ENCODE measurements at regions not wholly inside any gene's neighbourhood (a gene's known extent, or its start where the extent isn't known, plus 50 kb on each side); places are given as distances from the start of the nearest gene placed in this dataset.
"Not testable (repeated sequence)": the region's sequence is repeated elsewhere in the genome, so short reads cannot be mapped to it uniquely, and the experiment has no call there.

DNA sequence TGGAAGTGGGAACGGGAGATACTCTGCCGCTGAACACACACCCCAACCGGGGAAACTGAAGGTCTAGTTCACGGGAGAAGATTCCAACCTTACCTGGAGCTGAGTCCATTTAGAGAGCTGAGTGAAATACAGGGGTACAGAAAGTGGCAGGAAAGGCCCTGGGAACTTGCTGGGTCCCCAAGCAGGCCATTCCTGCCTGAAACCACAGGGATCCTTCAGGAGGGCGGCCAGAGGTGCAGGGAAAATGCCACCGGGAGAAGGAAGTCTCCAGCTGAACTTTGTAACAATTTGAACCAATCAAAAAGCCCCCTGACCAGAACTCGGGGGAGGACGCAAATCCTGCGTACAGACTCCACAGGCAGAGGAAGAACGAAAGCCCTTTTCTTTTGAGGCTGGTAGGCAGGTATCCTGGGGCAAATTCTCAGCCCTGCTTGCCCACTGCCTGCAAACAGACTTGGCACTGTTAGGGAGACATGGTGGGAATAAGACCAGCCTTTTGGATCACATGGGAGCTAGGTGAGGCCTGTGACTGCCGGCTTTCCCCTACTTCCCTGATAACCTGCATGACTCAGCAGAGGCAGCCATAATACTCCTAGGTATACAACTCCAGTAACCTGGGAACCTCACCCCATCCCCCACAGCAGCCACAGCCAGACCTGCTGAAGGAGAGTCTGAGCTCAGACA, 170.9 kb downstream of the SEC23A start:
- TF ChIP-seq, protein P1, sequence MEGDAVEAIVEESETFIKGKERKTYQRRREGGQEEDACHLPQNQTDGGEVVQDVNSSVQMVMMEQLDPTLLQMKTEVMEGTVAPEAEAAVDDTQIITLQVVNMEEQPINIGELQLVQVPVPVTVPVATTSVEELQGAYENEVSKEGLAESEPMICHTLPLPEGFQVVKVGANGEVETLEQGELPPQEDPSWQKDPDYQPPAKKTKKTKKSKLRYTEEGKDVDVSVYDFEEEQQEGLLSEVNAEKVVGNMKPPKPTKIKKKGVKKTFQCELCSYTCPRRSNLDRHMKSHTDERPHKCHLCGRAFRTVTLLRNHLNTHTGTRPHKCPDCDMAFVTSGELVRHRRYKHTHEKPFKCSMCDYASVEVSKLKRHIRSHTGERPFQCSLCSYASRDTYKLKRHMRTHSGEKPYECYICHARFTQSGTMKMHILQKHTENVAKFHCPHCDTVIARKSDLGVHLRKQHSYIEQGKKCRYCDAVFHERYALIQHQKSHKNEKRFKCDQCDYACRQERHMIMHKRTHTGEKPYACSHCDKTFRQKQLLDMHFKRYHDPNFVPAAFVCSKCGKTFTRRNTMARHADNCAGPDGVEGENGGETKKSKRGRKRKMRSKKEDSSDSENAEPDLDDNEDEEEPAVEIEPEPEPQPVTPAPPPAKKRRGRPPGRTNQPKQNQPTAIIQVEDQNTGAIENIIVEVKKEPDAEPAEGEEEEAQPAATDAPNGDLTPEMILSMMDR (IDR thresholded peaks at IDR 0.05; ENCODE audit: low read depth, low read length) = no peak
- no peak overlapping the region for H3K4me3 ChIP-seq (ENCODE audit: low read depth, low read length)

DNA sequence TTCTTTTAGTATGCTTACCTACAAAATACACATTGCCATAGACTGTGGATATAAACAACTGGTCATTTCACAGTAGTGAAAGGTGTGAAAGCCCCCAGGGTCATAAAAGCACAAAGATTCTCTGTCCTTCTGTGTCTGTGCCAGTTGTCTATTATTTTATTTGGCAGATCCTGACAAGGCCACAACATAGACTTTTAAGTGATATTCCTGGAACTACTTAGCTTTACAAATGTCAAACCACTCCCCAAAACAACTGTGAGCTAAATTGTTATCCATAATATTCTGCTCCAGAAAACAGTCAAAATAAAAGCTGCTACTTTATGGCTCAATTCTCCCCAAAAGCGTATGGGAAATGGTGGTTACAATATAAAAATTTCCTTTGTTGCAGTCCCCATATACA, 172.1 kb downstream of the SEC23A start:
- TF ChIP-seq, protein P1 (IDR thresholded peaks at IDR 0.05; ENCODE audit: low read depth, low read length) = no peak
- H3K4me3 ChIP-seq (ENCODE audit: low read depth, low read length) = no peak overlapping the region

- TF ChIP-seq, protein P1 (IDR thresholded peaks at IDR 0.05; ENCODE audit: low read depth, low read length) = no peak
- no peak overlapping the region for H3K4me3 ChIP-seq (ENCODE audit: low read depth, low read length)
Measured at GRCh38 chr14:38930022-38930421, 173.0 kb downstream of the SEC23A start.

- TF ChIP-seq, protein P1 (IDR thresholded peaks at IDR 0.05; ENCODE audit: low read depth, low read length) = no peak
Measured at GRCh38 chr14:38929416-38929815, 173.6 kb downstream of the SEC23A start.

GRCh38 chr14:38921893-38922292, 181.1 kb downstream of the SEC23A start:
- not testable (repeated sequence) for H3K4me3 ChIP-seq (ENCODE audit: low read depth, low read length)

More at GRCh38 chr14:38929416-38929815, 173.6 kb downstream of the SEC23A start:
- no peak overlapping the region for H3K4me3 ChIP-seq (ENCODE audit: low read depth, low read length)

- H3K4me3 ChIP-seq (ENCODE audit: low read depth, low read length) = no peak overlapping the region
- TF ChIP-seq, protein P1 (IDR thresholded peaks at IDR 0.05; ENCODE audit: low read depth, low read length) = no peak
Measured at GRCh38 chr14:38915125-38915524, 187.9 kb downstream of the SEC23A start.

- TF ChIP-seq, protein P1 (IDR thresholded peaks at IDR 0.05; ENCODE audit: low read depth, low read length) = no peak
Measured at GRCh38 chr14:38910092-38910491, 192.9 kb downstream of the SEC23A start.

GRCh38 chr14:38904959-38905358, 198.1 kb downstream of the SEC23A start:
- TF ChIP-seq, protein P1 (IDR thresholded peaks at IDR 0.05; ENCODE audit: low read depth, low read length) = no peak
- no peak overlapping the region for H3K4me3 ChIP-seq (ENCODE audit: low read depth, low read length)

More at GRCh38 chr14:38910092-38910491, 192.9 kb downstream of the SEC23A start:
- H3K4me3 ChIP-seq (ENCODE audit: low read depth, low read length) = no peak overlapping the region

Measured in WI38 (cell line).